BJ (cell line): ENCODE measurements at regions not wholly inside any gene's neighbourhood (a gene's known extent, or its start where the extent isn't known, plus 50 kb on each side); places are given as distances from the start of the nearest gene placed in this dataset.

Experiments
- CTCF ChIA-PET: fragments of 350-600 bp; formaldehyde crosslinking; extraction: SDS; loops from one replicate; lab custom pipeline; 2021; ENCODE audit warnings: antibody characterized with exemption, inconsistent platforms; lab: Yijun Ruan, JAX
- POLR2A ChIA-PET: fragments of 300-600 bp; sonication (Branson Sonifier 250); formaldehyde crosslinking; extraction: SDS; loops from one replicate; lab custom pipeline; 2021; ENCODE audit warnings: antibody characterized with exemption; lab: Charles Lee
- DNase-seq: peaks from one replicate; pipeline ENCODE4 v3.0.0-alpha.2; 2011; ENCODE audit warnings: low read depth
- H3K27me3 ChIP-seq: 2 replicates; pipeline ENCODE4 v1.6.0; 2011; ENCODE audit warnings: low read length; ENCODE audit not compliant: control insufficient read depth, insufficient read depth
- H3K36me3 ChIP-seq: 2 replicates; pipeline ENCODE4 v1.5.1; 2011; ENCODE audit warnings: low read length; ENCODE audit not compliant: control insufficient read depth, insufficient read depth
- H3K4me3 ChIP-seq: 2 replicates; pipeline ENCODE4 v1.5.1; 2011; ENCODE audit warnings: low read depth, mild to moderate bottlenecking, control low read depth, low read length
- TF ChIP-seq, protein P1 (sequence below): IDR thresholded peaks from 2 replicates; pipeline ENCODE4 v1.5.1; 2011; ENCODE audit warnings: low read depth, mild to moderate bottlenecking, control low read depth, inconsistent platforms, low read length, moderate library complexity; ENCODE audit not compliant: insufficient read depth

DNA sequence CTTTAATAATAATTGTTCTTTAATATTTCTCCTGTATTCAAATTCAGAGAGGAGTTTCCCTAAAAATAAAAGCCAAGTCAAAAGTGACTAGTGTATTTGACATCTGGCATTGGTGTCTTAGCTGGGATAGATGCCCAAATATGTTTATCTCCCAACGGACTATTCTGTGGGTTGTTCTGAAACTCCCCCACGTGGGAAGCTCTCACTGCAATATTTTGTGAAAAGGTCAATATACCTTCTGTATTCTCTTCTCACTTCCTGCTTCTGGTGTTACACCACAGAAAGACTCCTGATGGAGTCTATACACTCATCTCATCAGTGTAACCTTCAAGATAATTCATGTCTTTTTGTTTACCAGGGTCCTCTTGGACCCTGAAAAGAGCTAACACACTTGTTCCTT lies 2052.8 kb upstream of the TENM3 start:
- DNase-seq = no peak
- TF ChIP-seq, protein P1, sequence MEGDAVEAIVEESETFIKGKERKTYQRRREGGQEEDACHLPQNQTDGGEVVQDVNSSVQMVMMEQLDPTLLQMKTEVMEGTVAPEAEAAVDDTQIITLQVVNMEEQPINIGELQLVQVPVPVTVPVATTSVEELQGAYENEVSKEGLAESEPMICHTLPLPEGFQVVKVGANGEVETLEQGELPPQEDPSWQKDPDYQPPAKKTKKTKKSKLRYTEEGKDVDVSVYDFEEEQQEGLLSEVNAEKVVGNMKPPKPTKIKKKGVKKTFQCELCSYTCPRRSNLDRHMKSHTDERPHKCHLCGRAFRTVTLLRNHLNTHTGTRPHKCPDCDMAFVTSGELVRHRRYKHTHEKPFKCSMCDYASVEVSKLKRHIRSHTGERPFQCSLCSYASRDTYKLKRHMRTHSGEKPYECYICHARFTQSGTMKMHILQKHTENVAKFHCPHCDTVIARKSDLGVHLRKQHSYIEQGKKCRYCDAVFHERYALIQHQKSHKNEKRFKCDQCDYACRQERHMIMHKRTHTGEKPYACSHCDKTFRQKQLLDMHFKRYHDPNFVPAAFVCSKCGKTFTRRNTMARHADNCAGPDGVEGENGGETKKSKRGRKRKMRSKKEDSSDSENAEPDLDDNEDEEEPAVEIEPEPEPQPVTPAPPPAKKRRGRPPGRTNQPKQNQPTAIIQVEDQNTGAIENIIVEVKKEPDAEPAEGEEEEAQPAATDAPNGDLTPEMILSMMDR = no peak
- no peaks in the 10 kb centered on the region for H3K27me3 ChIP-seq
- ChIA-PET POLR2A (no interaction called here), CTCF (no interaction called here)
- no peak overlapping the region for H3K4me3 ChIP-seq
- no peaks in the 10 kb centered on the region for H3K36me3 ChIP-seq

DNA sequence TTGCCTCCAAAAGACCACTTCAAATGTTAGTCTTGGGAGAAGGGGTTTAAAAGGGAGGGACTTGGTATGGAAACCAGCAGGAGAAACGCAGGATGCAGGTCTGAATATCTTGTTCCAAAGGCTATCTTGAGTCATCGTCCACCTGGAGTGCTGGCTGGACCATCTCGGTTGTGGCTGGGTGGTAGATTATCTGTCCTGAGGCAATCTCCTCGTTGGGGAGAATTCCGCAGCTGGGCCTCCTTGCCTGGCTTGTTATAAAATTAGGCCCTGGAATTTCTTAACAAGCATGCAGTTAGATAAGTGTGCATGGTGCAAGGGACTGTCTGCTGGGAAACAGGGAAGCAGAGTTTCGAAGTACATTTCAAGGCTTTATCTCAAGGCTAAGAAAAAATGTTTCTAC lies 2045.7 kb upstream of the TENM3 start:
- TF ChIP-seq, protein P1 = no peak
- DNase-seq = no peak
- CTCF ChIA-PET = no interaction called here
- no peak overlapping the region for H3K4me3 ChIP-seq
- no peaks in the 10 kb centered on the region for H3K36me3 ChIP-seq
- no peaks in the 10 kb centered on the region for H3K27me3 ChIP-seq
- POLR2A ChIA-PET = no interaction called here

- ChIA-PET POLR2A (no interaction called here), CTCF (no interaction called here)
- H3K36me3 ChIP-seq = no peaks in the 10 kb centered on the region
- H3K4me3 ChIP-seq = no peak overlapping the region
- H3K27me3 ChIP-seq = no peaks in the 10 kb centered on the region
- DNase-seq = no peak
- TF ChIP-seq, protein P1 = no peak
Observed at GRCh38 chr4:180203349-180203748, 2039.9 kb upstream of the TENM3 start.

DNA sequence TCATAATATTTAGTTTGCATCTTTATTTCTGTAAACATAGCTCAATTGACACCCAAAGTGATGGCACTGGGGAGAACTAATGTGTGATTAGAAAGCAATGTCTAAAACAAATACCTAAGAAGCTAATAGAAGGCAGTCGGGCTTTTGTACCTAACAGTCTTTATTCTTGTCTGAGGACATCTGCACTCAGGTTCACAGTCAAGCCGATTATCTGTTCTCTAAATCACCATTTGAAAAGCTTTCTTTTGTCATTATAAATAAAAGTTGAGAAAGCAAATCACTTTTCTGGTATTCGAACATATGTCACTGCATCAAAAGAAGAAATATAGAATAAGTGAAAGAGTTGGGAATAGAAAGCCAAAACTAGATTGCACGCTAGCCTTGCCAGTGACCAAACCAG lies 2037.9 kb upstream of the TENM3 start:
- CTCF ChIA-PET = no interaction called here
- no peaks in the 10 kb centered on the region for H3K27me3 ChIP-seq
- POLR2A ChIA-PET = no interaction called here
- DNase-seq = no peak
- TF ChIP-seq, protein P1 = no peak
- H3K4me3 ChIP-seq = no peak overlapping the region
- no peaks in the 10 kb centered on the region for H3K36me3 ChIP-seq

DNA sequence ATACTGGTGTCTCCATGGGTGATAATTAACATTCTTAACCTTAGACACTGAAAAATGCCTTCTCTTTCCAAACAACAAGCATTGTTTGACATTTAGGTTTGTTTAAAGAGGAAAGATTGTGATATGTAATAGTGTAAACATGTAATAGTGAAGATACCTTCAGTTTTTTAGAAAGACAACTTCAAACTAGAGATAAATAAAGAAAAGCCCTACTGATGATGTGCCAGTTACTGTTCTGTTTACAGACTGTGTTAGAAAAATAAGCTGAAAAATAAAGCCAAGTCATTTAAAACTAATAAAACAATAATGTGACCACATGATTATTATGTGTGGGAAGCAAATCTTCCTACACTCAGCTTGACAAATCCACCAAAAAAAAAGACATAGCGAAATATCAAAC lies 2035.3 kb upstream of the TENM3 start:
- H3K4me3 ChIP-seq = no peak overlapping the region
- TF ChIP-seq, protein P1 = no peak
- no peak for DNase-seq
- CTCF ChIA-PET = no interaction called here
- H3K27me3 ChIP-seq = no peaks in the 10 kb centered on the region
- POLR2A ChIA-PET = no interaction called here
- no peaks in the 10 kb centered on the region for H3K36me3 ChIP-seq
